ENCODE measurements at regions not wholly inside any gene's neighbourhood (a gene's known extent, or its start where the extent isn't known, plus 50 kb on each side); places are given as distances from the start of the nearest gene placed in this dataset.

DNA sequence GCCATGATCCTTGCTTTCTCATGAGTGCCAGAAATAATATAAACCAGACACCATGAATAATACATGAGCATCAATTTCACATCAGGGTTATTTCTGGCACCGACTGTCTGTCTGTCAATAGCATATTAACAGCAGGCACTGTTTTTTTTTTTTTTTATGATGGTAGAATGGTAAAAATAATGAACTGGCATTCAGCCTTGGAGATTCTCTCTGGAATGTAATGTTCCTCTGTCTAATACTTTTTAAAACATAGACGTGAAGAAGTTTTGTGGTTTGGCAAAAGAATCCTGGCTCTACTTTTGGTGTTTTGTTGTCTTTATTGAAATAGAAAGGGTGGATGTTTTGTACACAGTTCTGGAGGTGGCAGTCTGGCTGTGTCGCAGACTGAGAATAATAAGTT, 874.6 kb upstream of the PRKX start:
- H4K8ac ChIP-seq (ENCODE audit: low read length), result no peak overlapping the region
- H3K9ac ChIP-seq (ENCODE audit: low read length), result no peak overlapping the region
- H3K14ac ChIP-seq (ENCODE audit: low read length in 2 of 2), result no peak overlapping the region
- no peak overlapping the region for H3K27ac ChIP-seq (ENCODE audit: low read length, poor library complexity, severe bottlenecking)
- DNase-seq, result no peak
- no peak overlapping the region for H2AFZ ChIP-seq (ENCODE audit: low read depth, low read length)
- no peak overlapping the region for H2BK15ac ChIP-seq (ENCODE audit: low read depth, poor library complexity, severe bottlenecking)
- no peak overlapping the region for H3K4me3 ChIP-seq (ENCODE audit: insufficient read depth in 1 of 2, low read depth in 1 of 2, low read length in 2 of 2)
- H3K4me2 ChIP-seq (ENCODE audit: low read length, poor library complexity, severe bottlenecking), result no peak overlapping the region
- no peaks in the 10 kb centered on the region for H3K36me3 ChIP-seq (ENCODE audit: control insufficient read depth in 1 of 2, insufficient read depth in 2 of 2, low read depth in 1 of 2, low read length in 2 of 2)
- H3K4me1 ChIP-seq (ENCODE audit: control insufficient read depth, insufficient read depth, low read depth, low read length), result no peaks in the 10 kb centered on the region
- H3K79me1 ChIP-seq (replicated peaks; ENCODE audit: low read length, poor library complexity, severe bottlenecking), result no peaks in the 10 kb centered on the region
- no peaks in the 10 kb centered on the region for H3K27me3 ChIP-seq (ENCODE audit: control insufficient read depth in 1 of 2, insufficient read depth in 1 of 2, low read length in 2 of 2)
- H3K18ac ChIP-seq (ENCODE audit: low read depth in 1 of 2, low read length in 2 of 2), result no peak overlapping the region
- peaks cover 4% of the 10 kb centered on the region for H3K9me3 ChIP-seq (ENCODE audit: control insufficient read depth, low read length)
- 57% methylated on average over 1 of the region's 3 CpGs for WGBS
- no peak overlapping the region for H2BK5ac ChIP-seq (ENCODE audit: low read depth, low read length, poor library complexity, severe bottlenecking)
- no peak overlapping the region for H2BK120ac ChIP-seq (ENCODE audit: low read depth, low read length)
- H4K91ac ChIP-seq (ENCODE audit: low read length), result no peak overlapping the region
- no peak overlapping the region for H2BK12ac ChIP-seq (ENCODE audit: low read length in 2 of 2)
- H3K23ac ChIP-seq (ENCODE audit: low read length in 2 of 2), result no peak overlapping the region
- no peak overlapping the region for H2AK5ac ChIP-seq (ENCODE audit: low read length, severe bottlenecking)
- no peak overlapping the region for H3K4ac ChIP-seq (ENCODE audit: low read depth in 1 of 2, low read length in 2 of 2)

DNA sequence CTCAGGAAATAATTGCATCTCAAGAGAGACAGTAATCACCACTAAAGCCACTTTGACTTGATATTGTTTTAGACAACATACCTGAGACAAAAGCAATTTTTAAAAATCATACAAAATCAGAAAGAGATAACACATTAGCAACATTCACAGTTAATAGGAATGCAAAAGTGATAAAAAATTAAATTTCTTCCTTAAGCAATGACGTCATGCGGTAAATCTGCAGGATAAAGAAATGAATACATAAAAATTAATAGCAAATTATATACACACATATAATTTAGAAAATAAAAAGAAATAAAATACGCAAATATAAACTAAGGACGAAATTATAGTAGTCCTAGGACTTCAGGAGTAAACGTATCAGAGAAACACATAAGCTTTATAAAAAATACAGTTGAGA, 866.5 kb upstream of the PRKX start:
- Histone ChIP-seq H3K4me2 (ENCODE audit: low read length, poor library complexity, severe bottlenecking) (no peak overlapping the region), H3K4me1 (ENCODE audit: control insufficient read depth, insufficient read depth, low read depth, low read length) (no peaks in the 10 kb centered on the region), H3K27me3 (ENCODE audit: control insufficient read depth in 1 of 2, insufficient read depth in 1 of 2, low read length in 2 of 2) (no peaks in the 10 kb centered on the region), H3K23ac (ENCODE audit: low read length in 2 of 2) (no peak overlapping the region), H3K36me3 (ENCODE audit: control insufficient read depth in 1 of 2, insufficient read depth in 2 of 2, low read depth in 1 of 2, low read length in 2 of 2) (no peaks in the 10 kb centered on the region), H4K8ac (ENCODE audit: low read length) (no peak overlapping the region), H3K14ac (ENCODE audit: low read length in 2 of 2) (no peak overlapping the region), H2BK15ac (ENCODE audit: low read depth, poor library complexity, severe bottlenecking) (no peak overlapping the region), H2AK5ac (ENCODE audit: low read length, severe bottlenecking) (no peak overlapping the region), H2BK120ac (ENCODE audit: low read depth, low read length) (no peak overlapping the region), H2AFZ (ENCODE audit: low read depth, low read length) (no peak overlapping the region), H2BK12ac (ENCODE audit: low read length in 2 of 2) (no peak overlapping the region), H3K18ac (ENCODE audit: low read depth in 1 of 2, low read length in 2 of 2) (no peak overlapping the region), H2BK5ac (ENCODE audit: low read depth, low read length, poor library complexity, severe bottlenecking) (no peak overlapping the region), H3K4ac (ENCODE audit: low read depth in 1 of 2, low read length in 2 of 2) (no peak overlapping the region), H3K27ac (ENCODE audit: low read length, poor library complexity, severe bottlenecking) (no peak overlapping the region), H4K91ac (ENCODE audit: low read length) (no peak overlapping the region), H3K9me3 (ENCODE audit: control insufficient read depth, low read length) (peaks cover 8% of the 10 kb centered on the region), H3K4me3 (ENCODE audit: insufficient read depth in 1 of 2, low read depth in 1 of 2, low read length in 2 of 2) (no peak overlapping the region), H3K79me1 (replicated peaks; ENCODE audit: low read length, poor library complexity, severe bottlenecking) (no peaks in the 10 kb centered on the region), H3K9ac (ENCODE audit: low read length) (no peak overlapping the region)
- DNase-seq, result no peak
- no CpG with 5 or more reads among the region's 5 CpGs for WGBS

DNA sequence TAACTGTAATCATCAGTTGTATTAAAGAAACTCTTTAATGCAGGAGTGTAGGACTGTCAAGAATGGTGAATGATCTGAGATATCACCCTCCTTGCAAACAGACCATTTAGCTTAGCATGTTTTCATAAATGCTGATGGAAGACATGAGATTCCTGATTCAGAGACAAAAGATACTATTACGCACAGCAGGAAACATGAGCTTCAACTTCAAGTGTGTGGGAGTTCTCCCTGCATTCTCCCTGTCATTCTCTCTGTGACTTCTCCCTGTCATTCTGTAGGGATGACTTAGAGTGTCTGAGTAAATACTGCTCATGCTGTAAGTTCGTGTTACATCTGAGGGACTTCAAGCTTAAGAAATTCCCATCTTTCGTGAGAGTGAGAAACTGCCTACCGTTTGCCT, 866.0 kb upstream of the PRKX start:
- Histone ChIP-seq H3K23ac (ENCODE audit: low read length in 2 of 2) (no peak overlapping the region), H3K14ac (ENCODE audit: low read length in 2 of 2) (no peak overlapping the region), H4K8ac (ENCODE audit: low read length) (no peak overlapping the region), H3K79me1 (replicated peaks; ENCODE audit: low read length, poor library complexity, severe bottlenecking) (no peaks in the 10 kb centered on the region), H3K36me3 (ENCODE audit: control insufficient read depth in 1 of 2, insufficient read depth in 2 of 2, low read depth in 1 of 2, low read length in 2 of 2) (no peaks in the 10 kb centered on the region), H3K4me2 (ENCODE audit: low read length, poor library complexity, severe bottlenecking) (no peak overlapping the region), H3K27me3 (ENCODE audit: control insufficient read depth in 1 of 2, insufficient read depth in 1 of 2, low read length in 2 of 2) (no peaks in the 10 kb centered on the region), H3K18ac (ENCODE audit: low read depth in 1 of 2, low read length in 2 of 2) (no peak overlapping the region), H3K9me3 (ENCODE audit: control insufficient read depth, low read length) (peaks cover 5% of the 10 kb centered on the region), H2BK15ac (ENCODE audit: low read depth, poor library complexity, severe bottlenecking) (no peak overlapping the region), H2AK5ac (ENCODE audit: low read length, severe bottlenecking) (no peak overlapping the region), H2AFZ (ENCODE audit: low read depth, low read length) (no peak overlapping the region), H2BK12ac (ENCODE audit: low read length in 2 of 2) (no peak overlapping the region), H3K4me1 (ENCODE audit: control insufficient read depth, insufficient read depth, low read depth, low read length) (no peaks in the 10 kb centered on the region), H3K4me3 (ENCODE audit: insufficient read depth in 1 of 2, low read depth in 1 of 2, low read length in 2 of 2) (no peak overlapping the region), H3K9ac (ENCODE audit: low read length) (no peak overlapping the region), H3K4ac (ENCODE audit: low read depth in 1 of 2, low read length in 2 of 2) (no peak overlapping the region), H3K27ac (ENCODE audit: low read length, poor library complexity, severe bottlenecking) (no peak overlapping the region), H4K91ac (ENCODE audit: low read length) (no peak overlapping the region), H2BK120ac (ENCODE audit: low read depth, low read length) (no peak overlapping the region), H2BK5ac (ENCODE audit: low read depth, low read length, poor library complexity, severe bottlenecking) (no peak overlapping the region)
- DNase-seq, result no peak
- WGBS, result 100% methylated on average over 1 of the region's 4 CpGs

DNA sequence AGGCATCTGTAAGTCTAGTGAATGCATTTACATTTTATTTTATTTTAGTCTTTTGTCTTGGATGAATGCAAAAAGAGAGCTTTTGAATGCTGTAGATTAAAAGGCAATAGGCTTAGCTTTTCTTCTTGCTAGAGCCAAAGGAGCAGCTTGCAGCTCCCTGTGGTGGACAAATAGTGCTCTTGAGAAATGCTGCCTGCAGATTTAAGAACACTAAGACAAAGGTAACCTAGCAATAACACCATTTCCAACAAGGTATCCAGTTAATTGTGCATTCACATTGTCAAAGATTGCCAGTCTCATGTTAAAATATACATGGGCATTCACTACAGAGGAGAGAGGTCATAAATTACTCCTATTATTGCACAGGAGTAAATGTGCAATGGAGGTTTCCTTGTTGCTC, 859.2 kb upstream of the PRKX start:
- Histone ChIP-seq H3K9me3 (ENCODE audit: control insufficient read depth, low read length) (peaks cover 21% of the 10 kb centered on the region), H3K27me3 (ENCODE audit: control insufficient read depth in 1 of 2, insufficient read depth in 1 of 2, low read length in 2 of 2) (no peaks in the 10 kb centered on the region), H2BK15ac (ENCODE audit: low read depth, poor library complexity, severe bottlenecking) (no peak overlapping the region), H3K79me1 (replicated peaks; ENCODE audit: low read length, poor library complexity, severe bottlenecking) (no peaks in the 10 kb centered on the region), H2AFZ (ENCODE audit: low read depth, low read length) (no peak overlapping the region), H4K8ac (ENCODE audit: low read length) (no peak overlapping the region), H2AK5ac (ENCODE audit: low read length, severe bottlenecking) (no peak overlapping the region), H3K27ac (ENCODE audit: low read length, poor library complexity, severe bottlenecking) (no peak overlapping the region), H3K23ac (ENCODE audit: low read length in 2 of 2) (no peak overlapping the region), H4K91ac (ENCODE audit: low read length) (no peak overlapping the region), H3K9ac (ENCODE audit: low read length) (no peak overlapping the region), H3K4ac (ENCODE audit: low read depth in 1 of 2, low read length in 2 of 2) (no peak overlapping the region), H3K36me3 (ENCODE audit: control insufficient read depth in 1 of 2, insufficient read depth in 2 of 2, low read depth in 1 of 2, low read length in 2 of 2) (no peaks in the 10 kb centered on the region), H2BK12ac (ENCODE audit: low read length in 2 of 2) (no peak overlapping the region), H3K14ac (ENCODE audit: low read length in 2 of 2) (no peak overlapping the region), H2BK5ac (ENCODE audit: low read depth, low read length, poor library complexity, severe bottlenecking) (no peak overlapping the region), H2BK120ac (ENCODE audit: low read depth, low read length) (no peak overlapping the region), H3K4me3 (ENCODE audit: insufficient read depth in 1 of 2, low read depth in 1 of 2, low read length in 2 of 2) (no peak overlapping the region), H3K18ac (ENCODE audit: low read depth in 1 of 2, low read length in 2 of 2) (no peak overlapping the region), H3K4me1 (ENCODE audit: control insufficient read depth, insufficient read depth, low read depth, low read length) (no peaks in the 10 kb centered on the region), H3K4me2 (ENCODE audit: low read length, poor library complexity, severe bottlenecking) (no peak overlapping the region)
- DNase-seq, result no peak

Data from mesenchymal stem cell (in vitro differentiated cells and primary cell).